C4-2B (cell line): ENCODE measurements at regions not wholly inside any gene's neighbourhood (a gene's known extent, or its start where the extent isn't known, plus 50 kb on each side); places are given as distances from the start of the nearest gene placed in this dataset.
A peak's percentile ranks its signal among the peaks of the same experiment; 100 is the strongest.

Source experiments
- H3K27ac ChIP-seq: fragments of 450-650 bp; 2 replicates; pipeline ENCODE4 v1.5.1; 2017
- ZFX ChIP-seq: fragments of 450-650 bp; IDR thresholded peaks from 2 replicates; pipeline ENCODE4 v1.6.1; 2017
- TF ChIP-seq, protein P1 (sequence below): fragments of 450-650 bp; conservative IDR thresholded peaks from 2 replicates; pipeline ENCODE4 v1.5.1; 2017; ENCODE audit warnings: mild to moderate bottlenecking

DNA sequence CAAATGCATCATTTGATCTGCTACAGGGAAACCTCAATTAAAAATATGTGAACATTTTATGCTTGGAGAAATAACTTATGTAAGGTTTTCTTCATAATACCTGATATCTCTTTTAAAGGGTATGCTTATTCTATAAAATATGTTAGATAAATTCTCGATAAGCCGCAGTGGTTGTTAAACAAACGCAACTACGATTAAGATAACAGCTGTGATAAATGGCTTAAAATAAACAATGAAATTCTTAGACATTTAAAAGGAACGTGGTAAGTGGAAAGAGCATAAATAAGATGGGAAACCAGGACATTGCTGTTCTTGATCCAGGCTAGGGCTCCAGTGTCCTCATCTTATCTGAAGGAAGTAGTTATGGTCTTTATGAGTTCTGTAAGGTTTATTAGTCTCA lies 415.9 kb downstream of the CD83 start:
- TF ChIP-seq ZFX, result no peak
- no peak overlapping the region; the same call in 1 of the 2 replicates for H3K27ac ChIP-seq

DNA sequence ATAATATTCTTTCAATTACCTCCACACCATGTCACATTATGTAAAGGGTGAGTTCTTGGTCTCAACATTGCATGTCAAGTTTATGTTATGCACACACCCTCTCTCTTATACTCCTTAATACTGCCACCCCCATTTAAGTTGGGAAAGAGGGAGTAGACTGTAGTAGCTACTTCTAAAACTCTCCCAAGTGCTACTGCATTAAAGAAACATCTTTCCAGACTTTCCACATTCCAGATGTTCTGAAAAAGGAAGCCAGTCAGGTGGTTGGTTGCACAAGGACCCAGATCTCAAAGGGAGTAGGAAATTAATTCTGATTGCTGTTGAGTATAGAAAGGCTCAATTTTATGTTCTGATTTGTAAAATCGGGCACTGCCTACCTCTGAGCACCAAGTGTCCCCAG lies 419.5 kb downstream of the CD83 start:
- TF ChIP-seq ZFX, result no peak
- TF ChIP-seq, protein P1, sequence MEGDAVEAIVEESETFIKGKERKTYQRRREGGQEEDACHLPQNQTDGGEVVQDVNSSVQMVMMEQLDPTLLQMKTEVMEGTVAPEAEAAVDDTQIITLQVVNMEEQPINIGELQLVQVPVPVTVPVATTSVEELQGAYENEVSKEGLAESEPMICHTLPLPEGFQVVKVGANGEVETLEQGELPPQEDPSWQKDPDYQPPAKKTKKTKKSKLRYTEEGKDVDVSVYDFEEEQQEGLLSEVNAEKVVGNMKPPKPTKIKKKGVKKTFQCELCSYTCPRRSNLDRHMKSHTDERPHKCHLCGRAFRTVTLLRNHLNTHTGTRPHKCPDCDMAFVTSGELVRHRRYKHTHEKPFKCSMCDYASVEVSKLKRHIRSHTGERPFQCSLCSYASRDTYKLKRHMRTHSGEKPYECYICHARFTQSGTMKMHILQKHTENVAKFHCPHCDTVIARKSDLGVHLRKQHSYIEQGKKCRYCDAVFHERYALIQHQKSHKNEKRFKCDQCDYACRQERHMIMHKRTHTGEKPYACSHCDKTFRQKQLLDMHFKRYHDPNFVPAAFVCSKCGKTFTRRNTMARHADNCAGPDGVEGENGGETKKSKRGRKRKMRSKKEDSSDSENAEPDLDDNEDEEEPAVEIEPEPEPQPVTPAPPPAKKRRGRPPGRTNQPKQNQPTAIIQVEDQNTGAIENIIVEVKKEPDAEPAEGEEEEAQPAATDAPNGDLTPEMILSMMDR, result no peak
- H3K27ac ChIP-seq, result no peak overlapping the region

DNA sequence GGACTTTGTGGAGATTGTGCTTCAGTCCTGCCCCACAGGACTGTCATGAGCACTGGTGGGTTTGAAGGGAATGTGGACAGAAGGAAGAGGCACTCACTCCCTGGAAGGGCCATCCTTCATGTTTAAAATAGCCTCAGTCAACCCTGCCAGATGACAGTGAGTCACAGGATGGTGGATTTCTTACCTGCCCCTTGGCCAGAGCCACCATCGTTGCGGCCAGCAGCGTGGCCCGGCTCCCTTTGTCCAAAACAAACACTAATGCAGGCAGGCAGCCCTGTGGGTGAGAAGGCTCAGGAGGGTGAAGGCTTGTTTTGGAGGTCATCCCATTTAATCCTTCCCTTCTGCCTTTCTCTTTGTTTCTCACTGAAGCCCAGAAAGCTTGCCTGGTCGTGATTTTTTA lies 422.7 kb downstream of the CD83 start:
- peak overlapping the region; percentile 51 for H3K27ac ChIP-seq

DNA sequence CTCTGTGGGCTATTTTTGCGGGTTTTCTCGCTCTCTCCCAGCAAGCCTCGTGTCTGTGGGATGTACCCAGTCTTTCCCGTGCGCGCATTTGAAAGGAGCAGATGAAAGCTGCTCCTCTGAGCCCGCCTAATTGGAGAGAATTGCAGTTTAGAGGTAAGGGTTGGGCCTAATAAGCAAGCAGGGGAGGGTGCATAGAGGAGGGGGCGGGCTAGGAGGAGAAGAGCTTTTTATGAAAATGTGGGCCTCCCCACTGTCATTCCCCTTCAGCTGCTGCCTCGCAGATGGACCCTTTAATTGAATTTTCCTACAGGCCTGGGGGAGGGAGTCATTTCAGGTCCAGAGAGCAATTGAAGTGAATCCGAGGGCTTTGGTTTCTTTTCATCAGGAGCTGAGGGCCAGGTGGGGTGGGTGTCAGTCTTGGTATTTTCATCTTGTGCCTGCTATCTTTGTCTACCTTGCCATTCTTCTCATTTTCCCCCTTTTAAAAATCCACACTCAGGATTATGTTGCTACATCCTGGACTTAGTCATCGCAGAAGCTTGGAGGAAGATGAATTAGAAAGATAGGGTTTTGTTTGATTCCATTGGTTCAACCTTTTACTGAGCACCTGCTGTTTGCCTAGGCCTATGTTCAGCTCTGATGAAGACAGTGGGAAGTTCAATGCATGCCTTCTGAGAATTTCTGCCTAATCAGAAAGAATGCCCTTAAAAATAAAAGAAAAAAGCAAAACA lies 423.4 kb downstream of the CD83 start:
- H3K27ac ChIP-seq, result peak overlapping the region; percentile 51
- TF ChIP-seq, protein P1, result no peak
- no peak for TF ChIP-seq ZFX

More for the DNA sequence above, 422.7 kb downstream of the CD83 start:
- TF ChIP-seq, protein P1, result no peak
- no peak for TF ChIP-seq ZFX

DNA sequence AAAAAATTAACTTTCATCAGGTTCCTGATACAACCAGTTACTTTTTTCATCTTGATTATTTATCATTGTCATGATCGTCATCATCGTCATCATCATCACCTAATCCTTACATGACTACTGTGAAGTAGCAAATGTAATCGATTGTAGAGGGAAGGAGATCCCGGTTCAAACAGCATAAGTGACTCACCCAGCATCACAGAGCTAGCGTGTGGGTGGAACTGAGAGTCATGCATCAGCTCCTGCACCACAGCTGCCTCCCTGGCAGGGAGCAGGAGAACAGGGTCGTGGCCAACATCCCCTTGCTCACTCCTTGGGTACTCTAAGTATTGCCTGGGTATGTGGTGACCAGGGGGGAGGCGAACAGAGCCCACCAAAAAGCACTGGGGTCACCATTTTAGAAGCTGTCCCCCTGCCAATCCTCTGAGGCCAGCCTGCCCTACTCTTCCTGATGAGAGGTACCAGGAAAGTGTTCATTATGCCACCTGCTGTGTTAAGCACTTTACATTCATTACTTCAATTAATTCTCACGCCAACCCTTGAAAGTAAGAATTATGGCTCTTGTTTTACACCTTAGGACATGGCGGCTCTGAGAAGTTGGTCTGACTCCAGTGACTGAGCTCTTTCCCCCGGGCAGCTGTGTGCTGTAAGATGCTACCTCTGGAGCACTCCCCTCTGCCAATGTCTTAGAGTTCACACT lies 425.2 kb downstream of the CD83 start:
- TF ChIP-seq, protein P1, result no peak
- no peak for TF ChIP-seq ZFX
- no peak overlapping the region for H3K27ac ChIP-seq

DNA sequence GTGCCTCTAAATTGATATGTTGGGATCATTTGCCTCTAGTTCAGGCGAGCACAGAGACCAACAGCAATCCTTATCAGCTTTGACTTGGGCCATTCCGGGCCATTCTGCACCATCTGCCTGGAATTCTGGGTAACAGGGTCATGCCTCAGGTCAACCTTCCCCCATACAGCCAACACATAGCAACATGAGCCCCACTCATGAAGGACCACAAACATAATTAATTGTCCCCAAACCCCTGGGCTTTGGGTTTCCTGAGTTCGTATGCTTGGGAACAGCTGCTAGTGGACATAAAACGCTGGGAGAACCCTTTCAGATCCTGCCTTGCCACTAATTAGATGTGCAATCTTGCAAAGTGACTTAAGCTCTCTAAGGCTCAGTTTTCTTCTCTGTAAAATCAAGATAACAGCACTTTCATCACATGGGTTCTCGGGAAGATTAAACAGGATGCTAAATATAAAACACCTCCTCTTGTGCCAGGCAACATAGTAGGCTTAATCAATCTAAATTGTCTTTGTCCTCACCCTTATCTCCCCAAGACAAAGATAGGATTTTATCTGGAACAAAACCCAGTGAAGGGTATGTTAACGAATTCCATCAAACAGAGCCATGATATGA lies 426.5 kb downstream of the CD83 start:
- H3K27ac ChIP-seq, result no peak overlapping the region; the same call in 1 of the 2 replicates
- TF ChIP-seq ZFX, result no peak
- TF ChIP-seq, protein P1, result no peak

DNA sequence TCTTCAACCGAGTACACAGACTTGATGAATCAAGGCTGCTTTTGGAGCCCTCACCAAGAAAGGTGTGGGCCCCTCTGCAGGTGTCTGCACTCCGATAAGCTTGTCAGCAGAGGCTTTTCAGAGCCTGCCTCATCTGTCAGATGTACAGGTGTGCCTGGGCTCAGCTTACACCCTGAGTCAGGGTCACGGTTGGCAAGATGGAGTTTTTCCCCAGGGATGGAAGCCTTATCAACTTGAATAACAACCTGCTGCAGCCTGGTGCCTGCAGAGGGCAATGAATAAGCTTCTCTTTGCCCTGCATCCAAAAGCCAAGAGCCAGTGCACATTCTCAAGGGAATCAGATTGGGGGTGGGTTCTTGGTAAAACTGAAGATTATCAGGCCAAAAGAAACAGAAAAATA lies 427.1 kb downstream of the CD83 start:
- TF ChIP-seq ZFX, result no peak
- TF ChIP-seq, protein P1, result no peak
- H3K27ac ChIP-seq, result no peak overlapping the region
